ENCODE measurements at regions not wholly inside any gene's neighbourhood (a gene's known extent, or its start where the extent isn't known, plus 50 kb on each side); places are given as distances from the start of the nearest gene placed in this dataset.

DNA sequence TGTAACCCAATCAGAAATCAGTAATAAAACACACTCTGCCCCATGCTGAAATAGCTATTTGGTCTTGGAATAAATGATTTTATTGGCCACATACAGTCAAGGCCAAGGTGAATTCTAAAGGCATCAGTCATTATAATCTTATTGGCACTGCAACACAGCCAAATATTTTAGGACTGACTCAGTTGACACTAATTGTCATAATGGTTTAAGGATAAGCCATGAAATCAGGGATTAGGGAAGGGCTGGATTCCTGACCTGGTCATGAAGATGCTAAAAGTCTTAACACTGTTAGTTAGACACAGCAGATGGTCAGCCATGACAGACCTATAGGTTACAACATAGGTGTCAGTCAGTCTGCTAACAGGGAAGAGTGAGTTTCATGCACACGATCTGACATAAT lies 330.3 kb upstream of the NPSR1 start:
- no peaks in the 10 kb centered on the region for H3K4me1 ChIP-seq
- WGBS, 2 donors = 77 to 93% methylated on average over 1 of the region's 1 CpG
- intact Hi-C loops (cut with DNase I) = loop anchor here in 4 of 10 donors (10.0 kb wide), 3 partner anchors 97 to 267 kb away; no protein-coding TSS in a partner anchor
- H3K27me3 ChIP-seq = peaks cover 0 to 19% (median 0%) of the 10 kb centered on the region in 7 donors
- TF ChIP-seq, protein P1, sequence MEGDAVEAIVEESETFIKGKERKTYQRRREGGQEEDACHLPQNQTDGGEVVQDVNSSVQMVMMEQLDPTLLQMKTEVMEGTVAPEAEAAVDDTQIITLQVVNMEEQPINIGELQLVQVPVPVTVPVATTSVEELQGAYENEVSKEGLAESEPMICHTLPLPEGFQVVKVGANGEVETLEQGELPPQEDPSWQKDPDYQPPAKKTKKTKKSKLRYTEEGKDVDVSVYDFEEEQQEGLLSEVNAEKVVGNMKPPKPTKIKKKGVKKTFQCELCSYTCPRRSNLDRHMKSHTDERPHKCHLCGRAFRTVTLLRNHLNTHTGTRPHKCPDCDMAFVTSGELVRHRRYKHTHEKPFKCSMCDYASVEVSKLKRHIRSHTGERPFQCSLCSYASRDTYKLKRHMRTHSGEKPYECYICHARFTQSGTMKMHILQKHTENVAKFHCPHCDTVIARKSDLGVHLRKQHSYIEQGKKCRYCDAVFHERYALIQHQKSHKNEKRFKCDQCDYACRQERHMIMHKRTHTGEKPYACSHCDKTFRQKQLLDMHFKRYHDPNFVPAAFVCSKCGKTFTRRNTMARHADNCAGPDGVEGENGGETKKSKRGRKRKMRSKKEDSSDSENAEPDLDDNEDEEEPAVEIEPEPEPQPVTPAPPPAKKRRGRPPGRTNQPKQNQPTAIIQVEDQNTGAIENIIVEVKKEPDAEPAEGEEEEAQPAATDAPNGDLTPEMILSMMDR (IDR thresholded peaks at IDR 0.05) = no peak
- no peak overlapping the region for H3K4me3 ChIP-seq
- H3K27ac ChIP-seq = no peak overlapping the region
- ATAC-seq (no peak), DNase-seq (no peak)
- H3K9me3 ChIP-seq = no peaks in the 10 kb centered on the region
- no peaks in the 10 kb centered on the region for H3K36me3 ChIP-seq

DNA sequence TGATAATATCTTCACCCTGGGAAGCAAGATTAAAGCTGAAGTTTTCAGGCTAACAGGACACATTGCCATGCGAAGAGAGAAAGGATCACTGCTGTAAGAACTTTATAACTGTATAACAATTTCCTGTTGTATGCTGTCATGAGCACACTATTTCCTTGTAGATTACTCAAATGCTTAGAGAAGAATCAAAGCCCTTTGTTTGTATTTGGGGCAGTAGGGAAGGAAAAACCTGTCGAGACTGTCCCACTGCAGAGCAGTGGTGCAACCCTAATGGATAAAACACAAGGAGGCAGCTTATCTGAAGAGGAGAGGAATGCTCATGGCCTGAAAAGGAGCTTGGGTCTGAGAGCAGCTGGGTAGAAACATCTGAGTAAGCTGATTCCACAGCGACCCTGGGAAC lies 327.7 kb upstream of the NPSR1 start:
- TF ChIP-seq, protein P1 (IDR thresholded peaks at IDR 0.05) = no peak
- intact Hi-C loops (cut with DNase I) = no loop called here

DNA sequence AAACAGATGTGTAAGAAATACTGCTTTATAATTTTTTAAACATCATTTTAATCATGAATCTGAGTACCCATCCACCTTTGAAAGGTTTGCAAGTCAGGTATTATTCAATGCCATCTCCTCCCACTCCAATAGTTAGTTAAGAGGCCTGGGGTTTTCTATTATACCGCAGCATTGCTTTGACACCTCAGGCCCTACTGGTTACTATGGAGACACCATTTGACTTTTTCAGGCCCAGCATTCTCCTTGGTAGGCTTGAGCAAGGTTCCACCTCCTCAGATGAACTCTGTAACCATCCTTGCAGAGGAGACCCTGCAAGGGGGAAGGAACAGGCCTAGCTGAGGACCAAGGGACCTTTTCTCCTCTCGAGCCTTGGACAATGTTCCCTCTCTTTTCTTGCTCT lies 326.9 kb upstream of the NPSR1 start:
- TF ChIP-seq, protein P1 (IDR thresholded peaks at IDR 0.05) = no peak
- 73 to 81% methylated on average over 2 of the region's 2 CpGs for WGBS, 2 donors
- intact Hi-C loops (cut with DNase I) = no loop called here
- Histone ChIP-seq H3K27ac (no peak overlapping the region), H3K9me3 (no peaks in the 10 kb centered on the region), H3K27me3 (peaks cover 0 to 8% (median 0%) of the 10 kb centered on the region in 7 donors), H3K4me3 (no peak overlapping the region), H3K4me1 (no peaks in the 10 kb centered on the region), H3K36me3 (no peaks in the 10 kb centered on the region)
- no peak for ATAC-seq
- no peak for DNase-seq

More for the DNA sequence above, 327.7 kb upstream of the NPSR1 start:
- Histone ChIP-seq H3K27me3 (peaks cover 0 to 11% (median 0%) of the 10 kb centered on the region in 7 donors), H3K27ac (no peak overlapping the region), H3K9me3 (no peaks in the 10 kb centered on the region), H3K4me1 (no peaks in the 10 kb centered on the region), H3K4me3 (no peak overlapping the region), H3K36me3 (no peaks in the 10 kb centered on the region)
- 46 to 49% methylated on average over 3 of the region's 3 CpGs for WGBS, 2 donors
- no peak for DNase-seq
- no peak for ATAC-seq

DNA sequence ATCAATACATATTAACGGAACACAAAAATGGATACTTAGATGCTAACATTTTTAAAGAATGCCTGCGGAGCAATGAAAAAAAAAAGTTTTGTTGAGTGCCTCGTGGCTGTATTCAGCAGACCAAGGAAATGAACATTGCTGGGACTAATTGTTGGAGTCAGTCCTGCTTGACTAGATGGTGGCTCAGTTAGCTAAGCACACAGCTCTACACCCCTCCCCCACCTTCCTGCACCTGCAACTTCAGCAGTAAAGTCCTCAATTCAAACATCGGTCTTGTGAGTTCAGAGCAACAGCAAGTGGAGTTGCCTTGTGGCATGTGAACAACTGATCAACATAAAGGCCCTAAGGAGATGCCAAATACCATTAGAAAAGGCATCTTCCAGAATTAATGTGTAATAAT lies 326.0 kb upstream of the NPSR1 start:
- intact Hi-C loops (cut with DNase I) = no loop called here
- TF ChIP-seq, protein P1 (IDR thresholded peaks at IDR 0.05) = no peak
- WGBS, 2 donors = 89 to 93% methylated on average over 4 of the region's 4 CpGs
- no peak overlapping the region for H3K27ac ChIP-seq
- H3K36me3 ChIP-seq = no peaks in the 10 kb centered on the region
- H3K4me1 ChIP-seq = no peaks in the 10 kb centered on the region
- ATAC-seq (no peak), DNase-seq (no peak)
- H3K27me3 ChIP-seq = no peaks in the 10 kb centered on the region
- H3K9me3 ChIP-seq = peaks cover 0 to 5% (median 0%) of the 10 kb centered on the region in 11 donors
- H3K4me3 ChIP-seq = no peak overlapping the region

Data from heart right ventricle (tissue), 16 donors.